Transverse colon (tissue), 4 donors: ENCODE measurements at regions not wholly inside any gene's neighbourhood (a gene's known extent, or its start where the extent isn't known, plus 50 kb on each side); places are given as distances from the start of the nearest gene placed in this dataset.

Source experiments
- CTCF ChIP-seq, 5 experiments: fragments of 200-600 bp in 3 of 5; fragments of 450-650 bp in 2 of 5; sonication (generic) in 3 of 5; IDR thresholded peaks; 1 replicate in 2 of 5; 2 replicates in 3 of 5; pipeline ENCODE4 v1.5.1; 2016 to 2017; ENCODE audit warnings: antibody characterized with exemption in 5 of 5, inconsistent platforms in 3 of 5, mild to moderate bottlenecking in 2 of 5, moderate library complexity in 1 of 5
- POLR2A ChIP-seq: fragments of 450-650 bp; IDR thresholded peaks from one replicate; pipeline ENCODE4 v1.6.1; 2016; ENCODE audit warnings: antibody characterized with exemption, mild to moderate bottlenecking, moderate library complexity
- POLR2AphosphoS5 ChIP-seq, 3 donors: sonication (generic); formaldehyde crosslinking; IDR thresholded peaks; one replicate each; pipeline ENCODE4 v1.6.1; 2016; ENCODE audit warnings: antibody characterized with exemption in 3 of 3

DNA sequence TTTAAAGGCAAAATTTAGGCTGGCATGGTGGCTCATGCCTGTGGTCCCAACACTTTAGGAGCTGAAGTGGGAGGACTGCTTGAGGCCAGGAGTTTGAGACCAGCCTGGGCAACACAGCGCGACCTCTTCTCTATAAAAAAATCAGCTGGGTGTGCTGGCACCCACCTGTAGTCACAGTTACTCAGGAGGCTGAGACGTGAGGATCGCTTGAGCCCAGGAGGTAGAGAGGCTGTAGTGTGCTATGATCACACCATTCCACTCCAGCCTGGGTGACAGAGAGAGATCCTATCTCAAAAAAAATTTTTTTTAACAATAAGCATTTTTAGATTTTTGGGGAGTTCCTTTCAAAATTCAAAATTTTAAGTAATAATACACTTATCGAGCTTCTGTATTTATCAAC is 63.3 kb downstream of the SPATA31C2 start:
- no peak for TF ChIP-seq CTCF (IDR thresholded peaks at IDR 0.05)
- no peak for TF ChIP-seq POLR2A
- no peak for TF ChIP-seq POLR2AphosphoS5 (IDR thresholded peaks at IDR 0.05)
